PC-9 (cell line): ENCODE measurements at regions not wholly inside any gene's neighbourhood (a gene's known extent, or its start where the extent isn't known, plus 50 kb on each side); places are given as distances from the start of the nearest gene placed in this dataset.

Experiments used
- BruUV-seq: library from RNA; stranded (reverse); fragments of 400-500 nt; replicated peaks from 2 replicates; lab custom pipeline; 2021; lab: Mats Ljungman, UMichigan
- CTCF ChIA-PET: fragments of 300-600 bp; sonication (Branson Sonifier 250); formaldehyde crosslinking; loops from one replicate; lab custom pipeline; 2022; ENCODE audit warnings: antibody characterized with exemption; lab: Charles Lee
- POLR2A ChIA-PET: fragments of 300-600 bp; sonication (Branson Sonifier 250); formaldehyde crosslinking; loops from one replicate; lab custom pipeline; 2022; ENCODE audit warnings: antibody characterized with exemption; ENCODE audit not compliant: unreplicated experiment; lab: Charles Lee
- DNase-seq, 2 experiments: peaks; one replicate each; pipeline versions ENCODE4 v3.0.0 to v3.0.0-alpha.2; 2015 to 2022; ENCODE audit warnings: mixed read lengths in 1 of 2
- H2AFZ ChIP-seq: fragments of 200-600 bp; sonication (generic); 2 replicates; pipeline ENCODE4 v1.8.1; 2017; ENCODE audit warnings: antibody characterized with exemption
- H3F3A ChIP-seq: fragments of 200-600 bp; sonication (generic); 2 replicates; pipeline ENCODE4 v1.8.1; 2017; ENCODE audit warnings: antibody characterized with exemption, mild to moderate bottlenecking, low read depth; ENCODE audit not compliant: insufficient read depth
- H3K27ac ChIP-seq: fragments of 200-600 bp; sonication (generic); 2 replicates; pipeline ENCODE4 v1.6.1; 2016; ENCODE audit warnings: mixed run types
- H3K27me3 ChIP-seq: fragments of 200-600 bp; sonication (generic); 2 replicates; pipeline ENCODE4 v1.6.1; 2016; ENCODE audit warnings: low read depth, mixed run types; ENCODE audit not compliant: insufficient read depth
- H3K36me3 ChIP-seq: fragments of 200-600 bp; sonication (generic); 2 replicates; pipeline ENCODE4 v1.6.1; 2016; ENCODE audit warnings: low read depth, mixed run types
- H3K4me1 ChIP-seq: fragments of 200-600 bp; sonication (generic); replicated peaks from 2 replicates; pipeline ENCODE4 v1.6.1; 2016; ENCODE audit warnings: mixed run types; ENCODE audit not compliant: insufficient read depth
- H3K4me2 ChIP-seq: fragments of 200-600 bp; sonication (generic); 2 replicates; pipeline ENCODE4 v1.6.1; 2017; ENCODE audit warnings: mixed run types
- H3K4me3 ChIP-seq: fragments of 200-600 bp; sonication (generic); 2 replicates; pipeline ENCODE4 v1.6.1; 2016; ENCODE audit warnings: mixed run types
- H3K79me2 ChIP-seq: fragments of 200-600 bp; sonication (generic); 2 replicates; pipeline ENCODE4 v1.6.1; 2017; ENCODE audit warnings: low read depth, mixed run types
- H3K9me2 ChIP-seq: fragments of 200-600 bp; sonication (generic); 2 replicates; pipeline ENCODE4 v1.8.1; 2017; ENCODE audit warnings: mild to moderate bottlenecking; ENCODE audit not compliant: insufficient read depth
- H3K9me3 ChIP-seq: fragments of 200-600 bp; sonication (generic); 2 replicates; pipeline ENCODE4 v1.8.1; 2016; ENCODE audit warnings: low read depth; ENCODE audit not compliant: insufficient read depth
- H4K20me1 ChIP-seq: fragments of 200-600 bp; sonication (generic); 2 replicates; pipeline ENCODE4 v1.8.1; 2017; ENCODE audit not compliant: insufficient read depth
- CTCF ChIP-seq: fragments of 200-600 bp; sonication (generic); conservative IDR thresholded peaks from 2 replicates; pipeline ENCODE4 v1.6.1; 2017; ENCODE audit warnings: mixed run types, antibody characterized with exemption, mild to moderate bottlenecking, moderate library complexity
- EZH2 ChIP-seq: fragments of 200-600 bp; sonication (generic); IDR thresholded peaks from 2 replicates; pipeline ENCODE4 v1.8.0; 2017; ENCODE audit warnings: antibody characterized with exemption, low read depth
- intact Hi-C: fragments of 100-400 bp; cut with micrococcal nuclease; formaldehyde crosslinking; loops from one replicate; pipeline ENCODE4 v1.10.0; 2022; ENCODE audit not compliant: unreplicated experiment

DNA sequence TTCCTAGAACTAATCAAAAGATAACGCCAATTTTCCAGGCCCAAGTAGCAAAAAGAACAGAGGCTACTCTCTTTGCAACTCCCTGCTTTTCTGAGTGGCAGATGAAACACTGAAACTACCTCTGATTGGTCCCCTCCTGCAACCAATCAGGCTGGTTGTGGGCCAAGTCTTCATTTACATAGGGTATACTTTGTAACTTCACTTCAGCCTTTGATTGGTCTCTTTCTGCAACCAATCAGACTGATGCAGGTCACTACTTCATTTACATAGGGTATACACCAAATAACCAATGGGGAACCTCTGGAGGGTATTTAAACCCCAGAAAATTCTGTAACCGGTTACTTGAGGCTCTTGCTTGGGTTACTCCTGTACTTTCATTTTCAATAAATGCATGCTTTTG, 289.6 kb downstream of the MED10 start:
- TF ChIP-seq EZH2 (no peak), CTCF (no peak)
- Histone ChIP-seq H3F3A (no peaks in the 10 kb centered on the region), H3K9me3 (no peaks in the 10 kb centered on the region), H3K79me2 (no peaks in the 10 kb centered on the region), H3K27ac (no peak overlapping the region), H3K4me3 (no peak overlapping the region), H3K9me2 (no peaks in the 10 kb centered on the region), H3K4me2 (no peak overlapping the region), H3K4me1 (peaks cover 25% of the 10 kb centered on the region), H4K20me1 (no peaks in the 10 kb centered on the region), H3K36me3 (no peaks in the 10 kb centered on the region), H2AFZ (no peak overlapping the region), H3K27me3 (peaks cover 27% of the 10 kb centered on the region; the same call in 1 of the 2 replicates)
- no peak for DNase-seq
- POLR2A ChIA-PET = no interaction called here
- intact Hi-C loops = no loop called here
- BruUV-seq = no TSS peak
- CTCF ChIA-PET = no interaction called here

DNA sequence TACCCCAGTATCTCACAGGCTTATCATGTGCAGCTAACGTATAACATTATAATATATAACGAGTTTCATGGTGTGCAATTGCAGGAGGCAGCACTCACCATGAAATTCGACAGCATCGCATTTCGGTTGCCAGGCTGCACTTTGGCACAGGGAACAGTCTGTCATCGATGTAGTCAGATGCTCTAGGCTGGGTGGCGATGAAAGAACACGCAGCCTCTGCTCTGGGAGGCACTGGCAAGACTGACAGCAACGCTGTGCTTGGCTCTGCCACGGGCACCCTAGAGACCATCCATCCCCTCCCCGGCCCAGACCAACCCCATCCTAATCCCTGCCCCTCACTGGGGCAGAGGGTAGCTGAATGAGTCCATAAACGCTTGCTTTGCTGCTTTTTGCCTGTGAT, 290.8 kb downstream of the MED10 start:
- Histone ChIP-seq H4K20me1 (no peaks in the 10 kb centered on the region), H3K9me3 (no peaks in the 10 kb centered on the region), H3K4me3 (no peak overlapping the region), H2AFZ (no peak overlapping the region), H3K27me3 (peaks cover 27% of the 10 kb centered on the region; the same call in 1 of the 2 replicates), H3K4me1 (peaks cover 34% of the 10 kb centered on the region), H3K4me2 (no peak overlapping the region), H3K36me3 (no peaks in the 10 kb centered on the region), H3F3A (no peaks in the 10 kb centered on the region), H3K27ac (no peak overlapping the region), H3K9me2 (no peaks in the 10 kb centered on the region), H3K79me2 (no peaks in the 10 kb centered on the region)
- TF ChIP-seq EZH2 = no peak
- TF ChIP-seq CTCF = no peak
- POLR2A ChIA-PET = no interaction called here
- no peak for DNase-seq
- intact Hi-C loops = no loop called here
- CTCF ChIA-PET = no interaction called here
- no TSS peak for BruUV-seq

GRCh38 chr5:6086871-6087270, 291.5 kb downstream of the MED10 start:
- intact Hi-C loops = no loop called here
- H3K27ac ChIP-seq = no peak overlapping the region

More at GRCh38 chr5:6086871-6087270, 291.5 kb downstream of the MED10 start:
- H3K36me3 ChIP-seq = no peaks in the 10 kb centered on the region
- H3K9me3 ChIP-seq = no peaks in the 10 kb centered on the region
- peaks cover 27% of the 10 kb centered on the region; the same call in 1 of the 2 replicates for H3K27me3 ChIP-seq
- CTCF ChIA-PET = no interaction called here
- H3K4me3 ChIP-seq = no peak overlapping the region
- POLR2A ChIA-PET = no interaction called here
- peaks cover 42% of the 10 kb centered on the region for H3K4me1 ChIP-seq
- H3K4me2 ChIP-seq = no peak overlapping the region
- H2AFZ ChIP-seq = no peak overlapping the region
- H3K79me2 ChIP-seq = no peaks in the 10 kb centered on the region
- H3K9me2 ChIP-seq = no peaks in the 10 kb centered on the region
- no TSS peak for BruUV-seq
- TF ChIP-seq EZH2 (no peak), CTCF (no peak)
- H3F3A ChIP-seq = peaks cover 5% of the 10 kb centered on the region; the same call in 1 of the 2 replicates
- DNase-seq = no peak
- H4K20me1 ChIP-seq = no peaks in the 10 kb centered on the region
